22Rv1 (cell line): ENCODE measurements at regions not wholly inside any gene's neighbourhood (a gene's known extent, or its start where the extent isn't known, plus 50 kb on each side); places are given as distances from the start of the nearest gene placed in this dataset.
A peak's percentile ranks its signal among the peaks of the same experiment; 100 is the strongest.

Experiments
- H3K27ac ChIP-seq: fragments of 450-650 bp; 2 replicates; pipeline ENCODE4 v1.5.1; 2017
- ZFX ChIP-seq: fragments of 450-650 bp; IDR thresholded peaks from 2 replicates; pipeline ENCODE4 v1.6.1; 2017; ENCODE audit warnings: antibody characterized with exemption, borderline replicate concordance
- TF ChIP-seq, protein P1 (sequence below): fragments of 450-650 bp; IDR thresholded peaks from 2 replicates; pipeline ENCODE4 v1.5.1; 2017; ENCODE audit warnings: mild to moderate bottlenecking

DNA sequence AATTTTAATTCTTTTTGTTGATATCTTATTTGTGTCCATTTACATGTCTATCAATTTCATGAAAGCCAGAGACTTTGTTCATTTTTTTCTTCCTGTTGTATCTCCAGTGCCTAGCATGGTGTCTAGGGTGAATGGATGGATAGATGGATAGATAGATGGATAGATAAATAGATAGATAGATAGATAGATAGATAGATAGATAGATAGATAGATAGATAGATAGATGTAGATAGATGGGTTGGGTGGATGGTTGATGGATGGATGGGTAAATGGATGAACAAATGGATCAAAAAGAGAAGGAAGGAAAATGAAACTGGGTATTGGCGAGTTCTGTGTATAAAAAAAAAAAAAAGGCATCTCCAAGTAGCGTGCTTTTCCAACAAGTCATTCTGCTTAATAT is 120.5 kb downstream of the FAM124B start:
- H3K27ac ChIP-seq = no peak overlapping the region
- TF ChIP-seq ZFX = no peak
- TF ChIP-seq, protein P1, sequence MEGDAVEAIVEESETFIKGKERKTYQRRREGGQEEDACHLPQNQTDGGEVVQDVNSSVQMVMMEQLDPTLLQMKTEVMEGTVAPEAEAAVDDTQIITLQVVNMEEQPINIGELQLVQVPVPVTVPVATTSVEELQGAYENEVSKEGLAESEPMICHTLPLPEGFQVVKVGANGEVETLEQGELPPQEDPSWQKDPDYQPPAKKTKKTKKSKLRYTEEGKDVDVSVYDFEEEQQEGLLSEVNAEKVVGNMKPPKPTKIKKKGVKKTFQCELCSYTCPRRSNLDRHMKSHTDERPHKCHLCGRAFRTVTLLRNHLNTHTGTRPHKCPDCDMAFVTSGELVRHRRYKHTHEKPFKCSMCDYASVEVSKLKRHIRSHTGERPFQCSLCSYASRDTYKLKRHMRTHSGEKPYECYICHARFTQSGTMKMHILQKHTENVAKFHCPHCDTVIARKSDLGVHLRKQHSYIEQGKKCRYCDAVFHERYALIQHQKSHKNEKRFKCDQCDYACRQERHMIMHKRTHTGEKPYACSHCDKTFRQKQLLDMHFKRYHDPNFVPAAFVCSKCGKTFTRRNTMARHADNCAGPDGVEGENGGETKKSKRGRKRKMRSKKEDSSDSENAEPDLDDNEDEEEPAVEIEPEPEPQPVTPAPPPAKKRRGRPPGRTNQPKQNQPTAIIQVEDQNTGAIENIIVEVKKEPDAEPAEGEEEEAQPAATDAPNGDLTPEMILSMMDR = no peak

DNA sequence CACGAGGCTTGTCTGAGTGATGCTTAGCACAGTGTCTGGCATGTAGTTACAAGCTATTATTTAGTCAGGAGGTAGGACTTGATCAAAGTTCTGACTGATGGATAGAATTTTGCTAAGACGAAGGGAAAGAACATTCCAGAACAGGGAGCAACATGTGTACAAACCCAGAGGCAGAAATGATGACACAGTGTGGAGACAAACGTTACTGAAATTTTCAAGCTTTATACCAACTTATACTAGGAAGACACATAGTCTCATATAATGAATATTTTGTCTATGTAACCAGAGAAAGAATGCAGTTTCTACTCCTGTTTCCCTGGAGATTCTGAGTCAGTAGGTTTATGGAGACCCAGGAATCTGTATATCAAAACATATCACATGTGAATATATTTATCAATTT is 123.4 kb downstream of the FAM124B start:
- no peak overlapping the region for H3K27ac ChIP-seq
- TF ChIP-seq, protein P1 = no peak
- TF ChIP-seq ZFX = no peak

DNA sequence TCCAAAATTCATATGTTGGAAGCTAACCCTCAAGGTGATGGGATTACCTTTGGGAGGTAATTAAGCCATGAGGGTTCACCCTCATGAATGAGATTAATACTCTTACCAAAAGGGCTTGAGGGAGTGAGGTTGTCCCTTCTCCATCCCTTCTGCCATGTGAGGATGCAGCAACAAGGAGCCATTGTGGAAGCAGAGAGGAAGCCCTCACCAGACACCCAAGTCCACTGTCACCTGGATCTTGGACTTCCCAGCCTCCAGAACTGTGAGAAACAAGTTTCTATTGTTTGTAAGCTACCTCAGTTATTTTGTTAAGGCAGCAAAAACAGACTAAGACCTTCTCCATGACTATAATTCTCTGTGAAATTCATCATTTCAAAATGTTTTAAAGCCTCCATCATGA is 125.7 kb downstream of the FAM124B start:
- no peak for TF ChIP-seq ZFX
- TF ChIP-seq, protein P1 = no peak
- no peak overlapping the region for H3K27ac ChIP-seq

DNA sequence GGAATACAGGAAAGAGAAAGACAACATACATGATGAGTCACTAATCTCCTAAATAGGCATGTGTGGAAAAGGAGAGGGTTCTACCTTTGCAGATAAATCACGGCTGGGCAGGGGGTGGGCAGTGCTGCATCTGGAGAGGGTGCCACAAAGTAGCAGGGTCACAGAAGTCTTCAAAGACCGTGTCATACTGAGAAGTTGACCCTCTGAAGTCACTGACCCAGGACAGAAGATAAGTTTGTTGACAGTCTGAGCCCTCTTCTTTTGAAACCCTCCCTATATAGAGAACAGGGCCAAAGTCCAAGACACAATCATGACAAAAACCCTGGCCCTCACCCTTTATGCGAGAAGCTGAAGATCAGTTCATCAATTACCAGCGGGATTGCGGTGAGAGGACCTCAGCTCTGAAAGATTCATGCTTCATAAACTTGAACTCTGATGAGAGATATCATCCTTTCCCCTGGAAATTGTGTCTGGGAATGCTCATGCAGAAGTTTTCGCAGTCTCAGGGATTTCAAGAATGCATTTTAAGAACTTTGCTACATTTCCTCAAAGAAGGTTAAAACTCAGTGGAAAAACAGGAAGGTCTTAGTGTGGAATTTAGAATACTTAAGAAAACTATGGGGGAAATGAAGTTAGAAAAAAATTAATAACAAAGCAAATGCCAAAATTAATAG is 129.5 kb downstream of the FAM124B start:
- H3K27ac ChIP-seq = no peak overlapping the region
- TF ChIP-seq ZFX = no peak
- TF ChIP-seq, protein P1 = no peak

DNA sequence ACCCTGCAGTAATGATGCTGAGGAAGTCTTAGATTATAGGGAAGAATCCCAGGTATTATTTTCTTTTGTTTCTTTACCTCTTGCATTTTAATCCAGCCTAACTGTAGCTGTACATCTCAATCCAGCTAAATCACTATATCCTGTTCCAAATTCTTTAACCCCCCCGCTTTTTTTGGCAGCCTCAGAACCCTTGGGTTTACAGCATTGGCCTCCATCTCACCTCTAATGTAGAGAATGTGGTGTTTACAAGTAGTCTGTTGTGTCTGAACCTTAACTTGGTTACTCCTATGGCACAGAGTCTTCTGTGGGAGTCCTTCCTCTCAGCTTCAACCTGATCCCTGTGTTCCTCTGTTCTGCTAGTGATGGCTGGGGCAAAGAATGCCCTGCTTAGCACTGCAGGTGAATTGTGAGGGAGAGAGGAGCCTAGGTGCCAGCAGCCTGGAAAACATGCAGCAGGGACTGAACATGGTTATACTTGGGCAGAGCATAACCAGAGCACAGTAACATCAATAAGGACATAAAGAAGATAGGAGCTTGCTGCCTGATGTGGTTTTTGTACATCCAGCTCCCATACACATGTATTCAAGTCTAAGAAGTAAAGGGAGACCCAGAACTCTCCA is 130.2 kb downstream of the FAM124B start:
- H3K27ac ChIP-seq = no peak overlapping the region

DNA sequence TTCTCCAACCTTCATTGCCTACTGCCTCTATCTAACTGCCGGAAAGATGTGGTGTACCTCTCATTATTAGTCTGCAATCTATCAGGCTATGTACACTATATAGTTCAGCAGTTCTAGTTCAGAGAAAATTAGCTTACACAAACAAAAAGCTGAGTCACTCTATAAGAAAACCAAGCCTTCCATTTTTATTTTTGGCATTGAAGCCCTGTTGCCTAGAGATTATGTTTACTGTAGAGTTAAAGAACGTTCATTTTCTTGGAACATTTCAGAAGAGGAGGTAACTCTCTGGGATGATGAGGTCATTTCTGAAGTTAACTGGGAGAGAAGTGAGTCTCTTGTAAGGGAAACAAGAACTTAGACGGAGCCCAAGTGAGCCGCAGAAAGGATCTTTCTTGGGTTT is 133.5 kb downstream of the FAM124B start:
- H3K27ac ChIP-seq = peak overlapping the region; percentile 80
- TF ChIP-seq ZFX = no peak
- TF ChIP-seq, protein P1 = no peak

More for the DNA sequence above, 130.2 kb downstream of the FAM124B start:
- TF ChIP-seq, protein P1 = no peak
- no peak for TF ChIP-seq ZFX

DNA sequence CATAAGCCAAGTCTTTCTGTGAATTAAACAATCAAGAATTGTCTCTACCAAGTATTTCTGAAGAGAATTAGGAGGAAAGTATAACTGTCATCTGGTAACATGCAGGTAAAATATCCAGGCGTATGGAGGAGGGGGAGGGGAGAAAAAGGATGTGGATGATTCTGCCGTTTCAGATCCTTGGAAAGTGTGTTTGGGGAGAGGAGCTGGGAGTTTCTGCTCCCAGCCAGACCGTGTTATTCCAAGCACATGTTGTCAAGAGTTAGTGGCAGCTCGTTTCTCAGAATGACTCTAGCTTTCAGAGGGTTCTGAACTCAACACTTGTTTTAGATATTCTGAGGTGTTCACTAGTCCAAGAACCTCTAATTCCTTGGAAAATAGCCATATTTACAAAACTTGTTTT is 137.6 kb downstream of the FAM124B start:
- no peak for TF ChIP-seq ZFX
- TF ChIP-seq, protein P1 = no peak

More for the DNA sequence above, 137.6 kb downstream of the FAM124B start:
- peak overlapping the region; percentile 45 for H3K27ac ChIP-seq
